ENCODE measurements at regions not wholly inside any gene's neighbourhood (a gene's known extent, or its start where the extent isn't known, plus 50 kb on each side); places are given as distances from the start of the nearest gene placed in this dataset.

- no peak overlapping the region for H3K4me3 Mint-ChIP-seq
- no CpG with 5 or more reads among the region's 3 CpGs for WGBS (ENCODE audit: extremely low coverage, insufficient read length, low lambda C conversion rate)
- H3K18ac ChIP-seq (ENCODE audit: insufficient read length, low read depth, low read length): peak overlapping the region; percentile 81
- H4K91ac ChIP-seq (ENCODE audit: insufficient read length, low read depth, low read length): no peak overlapping the region
- no peak overlapping the region for H2BK5ac ChIP-seq (ENCODE audit: insufficient read length, low read length)
- H2AK5ac ChIP-seq (ENCODE audit: insufficient read length, low read length): no peak overlapping the region
- peaks cover 19 to 20% of the 10 kb centered on the region in 2 experiments for H3K4me1 Mint-ChIP-seq
- H2BK20ac ChIP-seq (ENCODE audit: low read depth, low read length, poor library complexity, severe bottlenecking): no peak overlapping the region
- H4K5ac ChIP-seq (ENCODE audit: insufficient read length, low read depth, low read length): no peak overlapping the region
- H3K27ac Mint-ChIP-seq: peak overlapping the region; percentile 22 to 98 (median 80)
- no peak overlapping the region for H3K27ac ChIP-seq (ENCODE audit: insufficient read length, low read depth, low read length)
- no peak overlapping the region for H3K14ac ChIP-seq (ENCODE audit: insufficient read depth, low read length)
- H3K23me2 ChIP-seq (ENCODE audit: insufficient read length, low read depth, low read length, poor library complexity, severe bottlenecking): no peaks in the 10 kb centered on the region
- no peak for TF ChIP-seq CTCF (conservative IDR thresholded peaks at IDR 0.05)
- H4K20me1 ChIP-seq (ENCODE audit: control insufficient read depth, insufficient read depth, insufficient read length): no peaks in the 10 kb centered on the region
- H3K23ac ChIP-seq (ENCODE audit: insufficient read length, low read depth, low read length): no peak overlapping the region
- no peak overlapping the region for H2AFZ ChIP-seq (ENCODE audit: low read length)
- H3K4ac ChIP-seq (ENCODE audit: low read depth, low read length): no peak overlapping the region
- H3K27me3 ChIP-seq (ENCODE audit: insufficient read depth, low read length): no peaks in the 10 kb centered on the region
- no peaks in the 10 kb centered on the region for H3K36me3 Mint-ChIP-seq (ENCODE audit: insufficient read depth in 1 of 3, low read depth in 3 of 3)
- no peaks in the 10 kb centered on the region for H3K9me3 Mint-ChIP-seq
- no peak overlapping the region for H3K4me2 ChIP-seq (ENCODE audit: insufficient read depth, insufficient read length, low read length)
- H3T11ph ChIP-seq (ENCODE audit: low read length): no peak overlapping the region
- no peak overlapping the region for H2BK120ac ChIP-seq (ENCODE audit: low read depth, low read length, poor library complexity, severe bottlenecking)
- peaks cover 2% of the 10 kb centered on the region; the same call in 1 of the 2 replicates for H3K4me1 ChIP-seq (ENCODE audit: insufficient read depth, low read length)
- H3K56ac ChIP-seq (ENCODE audit: insufficient read length, low read depth, low read length): no peak overlapping the region
- H3K27me3 Mint-ChIP-seq (ENCODE audit: low read depth): no peaks in the 10 kb centered on the region; the same call in 1 of the 2 replicates
- no peaks in the 10 kb centered on the region for H3K79me1 ChIP-seq (ENCODE audit: insufficient read depth, low read depth, low read length, poor library complexity, severe bottlenecking)
- H3K9ac ChIP-seq (ENCODE audit: extremely low read depth, insufficient read length, low read length): no peak overlapping the region
- H3K9me3 ChIP-seq (ENCODE audit: control insufficient read depth, low read depth, low read length): no peaks in the 10 kb centered on the region
- H3K79me2 ChIP-seq (ENCODE audit: insufficient read depth, low read length): no peaks in the 10 kb centered on the region
- no peak overlapping the region for H4K8ac ChIP-seq (replicated peaks; ENCODE audit: insufficient read length, low read depth, low read length)
- no peak overlapping the region for H2BK12ac ChIP-seq (ENCODE audit: insufficient read length, low read depth, low read length)
- H2BK15ac ChIP-seq (ENCODE audit: low read depth, low read length): no peak overlapping the region
- DNase-seq: peak; percentile 77
These were observed 84.0 kb upstream of the IVNS1ABP start for GRCh38 chr1:185401019-185401418.

Data from H9 (cell line).